GM21381 (cell line): ENCODE measurements at regions not wholly inside any gene's neighbourhood (a gene's known extent, or its start where the extent isn't known, plus 50 kb on each side); places are given as distances from the start of the nearest gene placed in this dataset.
"Not testable (repeated sequence)": the region's sequence is repeated elsewhere in the genome, so short reads cannot be mapped to it uniquely, and the experiment has no call there.

Experiments
- ATAC-seq: cut with Tn5 transposase; IDR thresholded peaks from one replicate; pipeline ENCODE4 v1.9.1; 2021; ENCODE audit warnings: mild to moderate bottlenecking, moderate library complexity; ENCODE audit not compliant: unreplicated experiment

DNA sequence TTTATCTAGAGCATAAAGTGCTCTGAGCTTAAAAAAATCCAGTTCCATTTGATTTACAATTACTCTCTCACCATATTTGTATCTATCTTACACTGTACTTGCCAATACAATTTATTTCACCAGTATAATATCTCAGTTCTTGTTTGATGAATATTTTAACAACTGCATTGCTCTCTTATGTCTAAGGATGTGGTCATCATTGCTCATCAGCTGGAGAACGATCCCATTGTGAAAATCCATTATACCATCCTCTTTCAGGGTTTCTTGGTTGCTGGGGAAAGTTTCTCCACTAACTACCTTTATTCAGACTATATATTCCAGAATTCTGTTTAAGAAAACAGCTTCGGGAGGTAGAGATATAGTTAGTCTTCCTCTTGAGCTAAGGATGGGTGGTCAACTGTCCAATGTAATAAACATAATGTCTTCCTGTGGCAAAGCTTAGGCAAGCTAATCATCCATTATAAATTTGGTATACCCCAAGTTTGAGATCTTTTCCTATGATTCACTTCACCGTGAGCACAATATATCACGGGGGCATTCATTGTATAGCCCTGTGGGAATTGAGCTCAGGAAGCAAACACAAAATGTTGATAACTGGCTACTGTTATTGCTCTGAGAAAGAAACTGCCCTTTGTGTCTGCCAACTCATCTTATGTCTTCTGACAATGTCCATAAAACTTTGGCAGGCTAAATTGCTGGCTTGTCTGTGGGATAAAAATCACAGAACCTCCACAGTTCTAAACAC lies 2361.9 kb downstream of the ARAP2 start:
- ATAC-seq: no peak

DNA sequence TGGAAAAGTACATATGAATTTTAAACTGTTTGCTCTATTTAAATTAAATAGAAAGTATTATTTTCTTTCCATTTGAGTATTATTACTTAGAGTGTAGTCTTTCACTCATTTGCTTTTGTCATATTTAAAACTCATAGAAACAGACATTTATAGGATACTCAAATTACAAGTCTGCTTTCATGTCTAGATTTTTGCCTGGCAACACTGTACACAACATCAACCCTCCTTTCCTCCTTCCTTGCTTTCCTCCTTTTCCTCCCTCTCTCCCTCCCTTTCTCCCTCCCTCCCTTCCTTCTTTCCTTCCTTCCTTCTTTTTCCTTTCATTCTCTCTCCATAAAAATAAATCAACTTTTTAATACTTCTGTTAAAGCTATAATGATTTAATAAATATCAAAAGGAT lies 2361.2 kb downstream of the ARAP2 start:
- no peak for ATAC-seq

DNA sequence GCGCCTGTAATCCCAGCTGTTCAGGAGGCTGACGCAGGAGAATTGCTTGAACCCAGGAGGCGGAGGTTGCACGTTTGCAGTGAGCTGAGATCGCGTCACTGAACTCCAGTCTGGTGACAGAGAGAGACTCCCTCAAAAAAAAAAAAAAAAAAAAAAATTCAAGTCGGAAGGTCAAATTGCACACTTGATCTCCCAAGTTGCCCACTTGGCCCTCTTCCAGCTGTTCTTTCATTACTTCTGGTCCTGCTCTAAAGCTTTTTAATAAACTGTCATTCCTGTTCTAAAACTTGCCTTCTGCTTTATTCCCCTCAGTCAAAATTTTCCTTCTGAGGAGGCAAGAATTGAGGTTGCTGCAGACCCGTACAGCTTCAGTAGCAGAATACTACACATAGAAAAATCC lies 2358.0 kb downstream of the ARAP2 start:
- ATAC-seq: no peak

DNA sequence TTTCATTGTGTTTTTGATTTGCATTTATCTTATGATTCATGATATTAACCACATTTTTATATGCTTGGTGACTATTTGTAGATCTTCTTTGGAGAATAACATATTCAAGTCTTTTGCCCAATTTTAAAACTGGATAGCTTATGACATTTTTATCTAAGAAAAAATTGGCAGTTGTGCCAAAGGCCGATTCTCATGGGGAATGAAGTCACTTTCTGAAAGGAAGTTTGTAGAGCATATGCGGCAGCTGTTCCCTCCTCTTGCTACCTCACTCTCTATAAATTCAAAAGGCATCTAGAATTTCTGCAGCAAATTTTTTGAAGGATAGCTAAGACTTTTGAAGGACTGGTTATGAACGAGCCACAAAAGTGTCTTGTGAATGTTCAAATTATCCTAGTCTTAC lies 2353.5 kb downstream of the ARAP2 start:
- ATAC-seq: no peak

DNA sequence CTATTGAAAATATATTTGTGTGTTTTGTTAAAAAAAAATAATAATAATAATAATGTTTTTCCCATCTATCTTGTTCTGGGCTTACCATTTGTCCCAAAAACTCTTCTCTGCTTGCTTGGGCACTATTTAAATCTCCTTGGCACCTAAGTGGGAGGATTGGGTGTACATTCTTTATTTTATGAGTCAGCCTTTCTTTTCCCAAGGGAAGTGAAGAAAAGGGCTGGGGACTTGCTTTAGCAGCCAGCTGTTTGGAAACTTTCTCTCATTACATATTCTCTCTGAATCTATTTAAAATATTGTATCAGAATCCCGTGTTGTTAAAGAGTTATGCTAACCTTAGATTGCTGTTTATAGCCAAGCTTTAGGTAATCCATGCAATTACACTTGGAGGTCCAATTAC lies 2332.4 kb downstream of the ARAP2 start:
- no peak for ATAC-seq

DNA sequence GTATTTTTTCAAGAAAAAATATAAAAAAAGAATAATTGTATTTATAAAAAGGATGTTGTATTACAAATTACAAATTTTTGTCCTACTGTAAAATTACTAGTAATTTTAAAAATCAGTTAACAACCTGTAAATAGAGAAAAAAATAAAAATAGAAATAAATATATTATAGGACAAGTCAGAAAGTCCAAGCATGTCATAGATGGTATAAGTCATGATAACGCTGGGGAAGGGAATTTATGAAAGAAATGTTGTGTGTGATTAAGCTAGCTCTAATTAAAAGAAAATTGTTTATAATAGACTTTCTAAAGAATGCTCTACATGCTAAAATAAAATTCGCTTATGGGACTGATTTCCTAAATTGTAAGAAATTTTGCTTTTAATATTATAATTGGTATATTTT lies 2329.9 kb downstream of the ARAP2 start:
- ATAC-seq: no peak

DNA sequence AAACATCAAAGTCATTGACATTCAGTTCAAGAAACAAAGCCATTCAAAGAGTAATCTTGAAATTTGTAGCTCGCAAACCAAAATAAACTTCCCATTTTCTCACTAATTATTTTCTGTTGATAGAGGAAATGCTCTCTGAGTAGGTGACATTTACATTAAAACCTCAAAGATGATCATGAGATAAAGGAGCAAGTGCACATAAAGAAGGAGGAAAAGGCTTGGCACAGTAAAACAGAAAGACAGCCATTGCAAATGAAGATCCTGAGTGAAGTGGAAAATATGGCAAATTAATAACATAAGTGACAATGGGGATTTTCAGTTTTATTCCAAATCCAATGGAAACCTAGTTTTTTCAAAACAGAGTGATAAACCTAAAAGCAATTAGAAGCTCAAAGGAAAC lies 2320.8 kb downstream of the ARAP2 start:
- no peak for ATAC-seq

DNA sequence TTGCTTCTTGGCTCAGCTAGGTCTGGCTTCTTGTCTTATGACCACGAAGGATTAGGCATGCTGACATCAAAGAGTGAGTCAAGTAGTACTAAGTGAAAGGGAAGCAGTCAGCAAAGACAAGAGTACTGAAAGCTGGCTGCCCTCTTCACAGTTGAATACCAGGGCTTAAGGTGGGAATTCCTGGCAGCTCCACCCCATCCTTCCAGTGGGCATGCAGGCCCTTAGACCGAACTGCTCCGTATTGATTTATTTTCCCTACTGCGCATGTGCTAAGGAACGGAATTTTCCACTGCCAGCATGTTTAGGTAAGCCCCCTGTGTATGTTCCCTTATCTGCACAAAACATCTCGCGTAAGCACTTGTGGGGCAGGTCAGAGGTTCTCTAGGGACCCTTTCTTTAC lies 2320.1 kb downstream of the ARAP2 start:
- ATAC-seq: no peak

DNA sequence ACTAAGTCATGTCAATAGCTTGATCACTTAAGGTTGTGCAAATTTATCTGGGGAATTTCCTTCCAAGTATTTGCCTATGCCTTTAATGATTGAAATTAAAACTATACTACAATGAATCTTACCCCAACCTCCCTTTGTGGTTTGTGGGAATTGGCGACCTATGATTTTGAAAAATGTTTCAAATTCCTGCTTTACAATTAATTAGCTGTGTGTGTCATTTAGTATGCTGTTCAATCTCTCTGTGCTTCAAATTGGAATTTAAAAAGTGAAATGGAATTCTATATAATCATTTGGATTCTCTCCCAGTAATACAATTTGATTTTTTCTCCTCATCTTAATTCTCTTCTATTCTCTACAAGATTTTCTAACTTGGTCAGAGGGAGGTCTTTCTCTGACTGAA lies 2319.5 kb downstream of the ARAP2 start:
- ATAC-seq: no peak

DNA sequence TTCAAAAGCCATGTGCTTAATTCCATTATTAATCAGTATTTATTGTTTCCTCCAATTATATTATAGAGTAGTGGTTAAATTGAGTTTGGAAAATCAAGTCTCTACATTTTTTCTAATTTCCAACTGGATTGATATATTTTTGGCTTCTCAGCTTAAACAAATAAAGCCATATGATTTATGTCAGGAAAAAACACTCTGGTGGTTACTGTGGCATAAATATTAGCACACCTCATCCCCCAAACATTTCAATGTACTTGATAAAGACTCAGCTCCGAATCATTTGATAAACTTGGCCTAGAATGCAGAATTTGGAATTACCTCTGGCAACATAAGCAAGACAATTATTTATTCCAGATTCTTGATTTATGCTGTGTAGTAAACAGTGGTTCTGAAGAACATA lies 2313.8 kb downstream of the ARAP2 start:
- no peak for ATAC-seq

DNA sequence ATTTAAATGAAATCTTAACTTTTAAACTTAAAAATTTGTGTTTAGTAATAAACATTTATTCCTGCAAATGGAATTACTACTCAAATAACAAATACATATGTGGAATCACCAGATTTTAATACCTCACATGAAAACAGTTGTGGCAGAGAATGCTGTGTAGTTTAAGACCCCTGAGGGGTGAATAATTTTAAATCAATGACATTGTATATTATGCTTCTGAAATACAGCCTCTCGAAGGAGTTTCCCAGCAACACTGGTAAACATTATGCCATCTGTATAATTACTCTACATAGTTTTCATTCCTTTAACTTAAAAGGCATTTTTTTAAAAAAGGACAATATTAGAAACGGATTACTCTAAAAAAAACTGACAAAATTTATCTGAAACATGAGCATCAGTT lies 2313.3 kb downstream of the ARAP2 start:
- ATAC-seq: no peak

DNA sequence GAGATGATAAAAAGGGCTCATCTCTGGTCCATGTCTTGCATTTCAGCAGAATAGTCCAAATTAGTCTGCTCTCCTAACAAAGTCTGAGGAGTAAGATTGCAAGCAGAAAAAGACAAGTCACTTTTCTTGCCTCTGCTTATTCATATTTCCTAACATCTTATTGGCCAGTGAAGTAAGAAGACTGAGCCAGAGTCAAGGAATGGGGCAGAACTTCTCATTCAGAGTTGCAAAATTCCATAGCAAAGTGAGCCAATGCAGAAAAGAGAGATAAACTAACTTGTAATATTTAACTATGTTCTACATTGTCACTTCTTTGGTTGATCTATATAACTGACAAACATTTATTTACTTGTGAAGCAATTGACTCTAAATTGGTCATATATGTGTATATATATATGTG lies 2304.0 kb downstream of the ARAP2 start:
- ATAC-seq: no peak

DNA sequence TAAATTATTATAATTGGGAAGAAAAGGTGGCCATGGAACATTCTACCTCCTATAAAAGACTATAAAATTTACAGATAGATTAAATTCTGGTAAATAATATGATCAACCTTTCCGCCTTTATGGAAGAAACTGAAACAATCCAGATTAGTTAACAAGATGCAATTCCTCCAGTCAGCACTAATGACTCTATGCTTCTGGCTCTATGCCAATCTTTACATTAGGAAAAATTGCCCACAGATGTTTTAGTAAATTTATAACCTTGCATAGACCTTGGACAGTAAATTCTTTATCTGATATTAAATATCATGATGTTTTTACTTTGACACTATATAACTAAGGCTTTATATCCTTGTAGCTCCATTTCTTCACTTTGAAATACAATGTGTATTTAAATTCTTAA lies 2302.5 kb downstream of the ARAP2 start:
- no peak for ATAC-seq

DNA sequence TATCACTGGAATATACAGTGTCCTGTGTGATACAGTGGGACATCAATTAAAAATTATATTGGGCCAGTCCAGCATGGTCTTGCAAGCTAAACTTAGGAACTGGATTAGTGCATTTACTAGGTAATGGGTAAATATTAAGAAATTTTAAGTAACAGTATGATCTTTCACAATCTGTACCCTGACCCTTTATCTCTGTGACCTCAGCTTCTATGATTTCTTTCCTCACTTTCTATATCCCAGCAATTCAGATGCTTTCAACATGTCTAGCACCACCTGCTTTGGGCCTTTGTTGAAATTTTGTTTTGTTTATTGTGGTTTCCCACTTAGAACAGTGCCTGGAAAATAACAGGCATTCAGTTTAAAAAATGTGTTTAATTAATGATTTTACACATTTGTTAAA lies 2295.4 kb downstream of the ARAP2 start:
- no peak for ATAC-seq

DNA sequence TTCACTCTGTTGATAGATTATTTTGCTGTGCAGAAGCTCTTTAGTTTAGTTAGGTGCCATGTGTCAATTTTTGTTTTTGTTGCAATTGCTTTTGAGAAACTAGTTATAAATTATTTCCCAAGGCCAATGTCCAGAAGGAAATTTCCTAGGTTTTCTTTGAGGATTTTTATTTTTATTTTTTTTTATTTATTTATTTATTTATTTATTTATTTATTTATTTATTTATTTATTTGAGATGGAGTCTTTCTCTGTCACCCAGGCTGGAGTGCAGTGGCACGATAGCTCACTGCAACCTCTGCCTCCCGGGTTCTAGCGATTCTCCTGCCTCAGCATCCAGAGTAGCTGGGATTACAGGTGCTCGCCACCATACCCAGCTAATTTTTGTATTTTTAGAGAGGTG lies 2290.5 kb downstream of the ARAP2 start:
- ATAC-seq: not testable (repeated sequence)

DNA sequence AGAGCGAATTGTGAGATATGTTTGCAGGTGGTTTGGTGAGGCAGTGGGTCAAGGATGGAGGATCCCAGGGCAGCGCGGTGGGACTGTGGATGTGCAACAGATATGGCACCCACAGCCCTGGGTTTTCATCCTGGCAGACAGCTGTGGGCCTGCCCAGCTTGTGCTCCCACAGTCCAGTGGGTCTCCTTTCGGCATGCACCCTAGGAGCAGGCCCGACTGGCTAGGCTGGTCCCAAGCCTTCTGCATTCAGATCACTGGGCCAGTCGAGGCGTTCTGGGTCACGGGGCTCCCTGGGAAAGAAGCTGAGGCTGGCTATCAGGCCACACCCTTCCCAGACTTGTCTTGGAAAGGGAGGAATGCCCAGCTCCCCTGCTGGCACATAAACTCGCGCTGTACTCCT lies 2289.6 kb downstream of the ARAP2 start:
- ATAC-seq: no peak

DNA sequence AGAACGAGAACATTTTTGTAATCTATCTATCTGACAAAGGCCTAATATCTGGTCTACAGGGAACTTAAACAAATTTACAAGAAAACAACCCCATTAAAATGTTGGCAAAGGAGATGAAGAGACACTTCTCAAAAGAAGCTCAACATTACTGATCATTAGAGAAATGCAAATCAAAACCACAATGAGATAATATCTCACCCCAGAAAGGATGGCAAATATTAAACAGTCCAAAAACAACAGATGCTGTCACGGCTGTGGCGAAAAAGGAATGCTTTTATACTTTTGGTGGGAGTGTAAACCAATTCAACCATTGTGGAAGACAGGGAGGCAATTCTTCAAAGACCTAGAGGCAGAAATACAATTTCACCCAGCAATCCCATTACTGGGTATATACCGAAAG lies 2284.8 kb downstream of the ARAP2 start:
- ATAC-seq: no peak

DNA sequence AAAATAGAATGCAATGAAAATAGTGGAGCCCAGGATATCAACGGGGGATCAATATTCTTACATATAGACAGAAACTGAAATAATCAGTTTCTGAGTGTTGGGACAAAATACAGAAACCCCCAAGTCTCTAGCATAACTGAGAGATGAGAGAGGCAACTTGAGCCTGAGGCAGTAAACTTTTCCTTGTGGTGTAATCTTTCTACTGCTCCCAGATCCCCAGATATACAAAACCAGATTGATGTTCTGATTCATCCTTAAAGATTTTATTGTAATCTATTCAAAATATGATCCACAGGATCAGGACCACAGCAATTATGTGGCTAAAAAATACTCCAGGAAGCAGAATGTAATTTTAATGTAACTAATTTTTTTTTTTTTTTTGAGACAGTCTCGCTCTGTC lies 2282.6 kb downstream of the ARAP2 start:
- no peak for ATAC-seq

DNA sequence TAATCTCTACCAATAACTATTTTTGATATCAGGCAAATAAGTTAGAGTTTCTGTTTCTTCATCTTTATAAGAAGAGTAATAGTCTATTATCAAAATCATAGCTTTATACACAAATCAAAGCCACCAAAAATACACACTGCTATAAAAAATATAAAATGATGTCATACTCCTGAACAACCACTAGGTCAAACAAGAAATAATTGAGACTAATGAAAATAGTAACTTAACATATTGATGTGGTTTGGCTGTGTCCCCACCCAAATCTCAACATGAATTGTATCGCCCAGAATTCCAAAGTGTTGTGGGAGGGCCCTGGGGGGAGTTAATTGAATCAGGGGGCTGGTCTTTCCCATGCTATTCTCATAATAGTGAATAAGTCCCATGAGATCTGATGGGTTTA lies 2277.5 kb downstream of the ARAP2 start:
- no peak for ATAC-seq

DNA sequence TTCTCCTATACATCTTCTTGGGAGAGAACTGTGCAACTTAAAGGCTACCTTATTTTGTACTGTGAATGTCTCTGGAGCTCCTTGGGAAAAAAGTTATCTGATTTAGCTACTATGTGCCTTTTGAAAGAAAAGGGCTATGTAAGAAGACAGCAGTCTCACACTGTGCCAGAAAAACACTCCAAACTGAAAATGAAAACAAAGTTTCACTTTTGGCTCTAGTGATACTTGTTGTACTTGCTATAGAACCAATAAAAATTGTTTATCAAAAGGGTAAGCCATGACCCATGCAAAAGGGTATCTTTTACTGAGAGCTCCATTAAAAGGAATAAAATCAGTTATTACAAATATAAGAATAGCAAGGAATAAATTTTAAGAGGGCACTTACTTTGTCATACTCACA lies 2270.0 kb downstream of the ARAP2 start:
- ATAC-seq: no peak

DNA sequence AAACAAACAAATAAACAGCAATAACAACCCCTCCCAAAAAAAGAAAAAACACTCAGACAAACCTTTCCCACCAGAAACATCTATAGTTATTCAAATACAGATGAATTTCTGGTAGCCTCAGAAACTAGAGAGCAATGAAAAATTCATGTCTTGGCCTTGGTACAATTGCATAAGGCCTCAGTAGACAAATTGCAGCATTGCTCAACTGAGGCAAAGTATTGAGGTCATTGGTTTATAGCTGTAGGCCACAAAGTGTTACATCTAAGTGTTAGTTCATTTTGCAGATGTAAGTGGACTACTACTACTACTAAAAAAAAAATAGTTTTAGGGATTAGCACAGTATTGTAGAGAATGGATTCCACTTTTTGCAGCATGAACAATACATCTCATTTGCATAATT lies 2268.3 kb downstream of the ARAP2 start:
- ATAC-seq: no peak

DNA sequence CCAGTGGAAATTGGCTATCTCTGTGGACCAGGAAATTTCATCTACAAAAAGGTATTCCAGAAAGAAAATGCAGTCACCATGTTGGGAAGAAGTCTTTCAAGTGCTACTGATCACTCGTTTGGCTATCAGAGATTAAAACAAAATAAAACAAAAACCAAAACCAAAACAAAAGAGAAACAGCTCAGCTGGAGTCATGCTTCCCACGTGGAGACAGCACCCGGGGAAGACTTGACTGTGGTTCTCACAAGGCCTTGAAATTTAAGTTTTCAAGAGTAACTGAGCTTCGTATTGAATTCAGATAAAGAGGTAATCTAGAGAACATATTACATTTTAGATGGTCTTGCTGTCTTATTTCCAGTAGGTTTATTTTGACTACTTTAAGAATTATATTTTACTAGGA lies 2264.5 kb downstream of the ARAP2 start:
- not testable (repeated sequence) for ATAC-seq

DNA sequence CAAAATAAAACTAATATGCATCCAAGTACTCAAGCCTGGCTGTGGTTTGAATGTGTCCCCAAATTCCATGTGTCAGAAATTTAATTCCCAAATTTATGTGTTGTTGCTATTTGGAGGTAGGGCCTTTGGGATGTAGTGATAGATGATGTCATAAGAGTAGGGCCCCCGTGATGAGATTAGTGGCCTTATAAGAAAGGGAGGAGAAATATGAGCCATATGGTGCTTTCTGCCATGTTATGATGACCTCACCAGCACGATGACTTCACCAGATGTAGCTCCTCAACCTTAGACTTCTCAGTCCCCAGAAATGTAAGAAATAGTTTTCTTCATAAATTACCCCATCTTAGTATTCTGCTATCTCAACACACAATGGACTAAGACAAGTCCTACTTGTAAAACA lies 2264.0 kb downstream of the ARAP2 start:
- ATAC-seq: no peak
